ENCODE measurements at regions not wholly inside any gene's neighbourhood (a gene's known extent, or its start where the extent isn't known, plus 50 kb on each side); places are given as distances from the start of the nearest gene placed in this dataset.
"Not testable (repeated sequence)": the region's sequence is repeated elsewhere in the genome, so short reads cannot be mapped to it uniquely, and the experiment has no call there.

- DNase-seq, result no peak
Observed at GRCh38 chr14:62431496-62431895, 613.8 kb downstream of the KCNH5 start.

GRCh38 chr14:62432955-62433354 is 612.3 kb downstream of the KCNH5 start:
- DNase-seq, result no peak

- no peak for DNase-seq
Observed at GRCh38 chr14:62436261-62436660, 609.0 kb downstream of the KCNH5 start.

GRCh38 chr14:62439210-62439609 is 606.0 kb downstream of the KCNH5 start:
- no peak for DNase-seq

- DNase-seq, result peak; percentile 81
Observed at GRCh38 chr14:62443796-62444195, 601.5 kb downstream of the KCNH5 start.

DNA sequence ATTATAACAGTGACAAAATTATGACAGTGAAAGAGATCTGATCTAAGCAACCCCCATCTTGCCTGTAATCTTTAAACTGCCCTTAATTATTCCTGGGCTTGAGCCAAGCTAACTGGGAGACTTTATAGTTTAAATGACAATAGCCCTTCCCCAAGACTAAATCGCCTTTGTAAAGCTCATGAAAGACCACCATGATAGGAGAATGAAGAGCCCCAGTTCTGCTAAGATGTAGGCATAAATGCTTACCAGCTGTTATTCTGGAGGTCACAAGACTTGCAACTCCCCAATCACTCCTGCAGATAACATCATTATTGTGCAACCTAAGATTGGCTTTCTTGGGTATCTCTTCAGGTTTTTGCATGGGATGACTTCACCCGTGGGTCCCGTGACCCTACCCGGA is 599.7 kb downstream of the KCNH5 start:
- DNase-seq, result no peak

GRCh38 chr14:62451221-62451620 is 594.0 kb downstream of the KCNH5 start:
- no peak for DNase-seq

- DNase-seq, result no peak
Observed at GRCh38 chr14:62453226-62453625, 592.0 kb downstream of the KCNH5 start.

GRCh38 chr14:62455446-62455845 is 589.8 kb downstream of the KCNH5 start:
- DNase-seq, result peak; percentile 46

GRCh38 chr14:62462988-62463387 is 582.3 kb downstream of the KCNH5 start:
- DNase-seq, result no peak

GRCh38 chr14:62468946-62469345 is 576.3 kb downstream of the KCNH5 start:
- DNase-seq, result no peak

DNA sequence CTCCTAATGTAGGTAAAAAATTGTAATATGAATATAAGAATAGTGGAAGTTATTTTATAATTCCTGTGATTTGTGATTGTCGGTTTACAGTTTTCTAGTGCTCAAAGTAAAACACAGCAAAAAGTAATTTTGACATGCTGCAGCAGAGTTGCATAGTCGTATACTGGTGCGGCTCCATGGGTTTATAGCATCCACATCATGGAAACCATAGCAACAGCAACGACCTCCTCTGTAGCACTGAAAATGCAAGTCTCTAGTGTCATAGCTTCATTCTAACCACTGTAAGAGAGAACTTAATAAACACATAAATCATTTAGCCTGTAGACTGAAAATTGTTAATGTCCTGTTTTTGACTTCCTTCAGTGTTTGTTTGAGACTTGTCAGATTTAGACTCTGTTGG is 574.3 kb downstream of the KCNH5 start:
- DNase-seq, result no peak

- no peak for DNase-seq
Observed at GRCh38 chr14:62491146-62491545, 554.1 kb downstream of the KCNH5 start.

DNA sequence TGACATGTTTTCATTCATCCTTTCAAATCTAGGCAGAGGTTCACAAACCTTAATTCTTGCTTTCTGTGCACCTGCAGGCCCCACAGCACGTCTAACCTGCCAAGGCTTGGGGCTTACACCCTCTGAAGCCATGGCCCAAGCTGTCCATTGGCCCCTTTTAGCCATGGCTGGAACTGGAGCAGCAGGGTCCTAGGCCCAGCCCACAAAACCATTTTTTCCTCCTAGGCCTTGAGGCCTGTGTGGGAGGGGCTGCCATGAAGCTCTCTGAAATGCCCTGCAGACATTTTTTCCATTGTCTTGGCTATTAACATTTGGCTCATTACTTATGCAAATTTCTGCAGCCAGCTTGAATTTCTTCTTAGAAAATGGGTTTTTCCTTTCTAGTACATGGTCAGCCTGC is 547.5 kb downstream of the KCNH5 start:
- DNase-seq, result no peak

DNA sequence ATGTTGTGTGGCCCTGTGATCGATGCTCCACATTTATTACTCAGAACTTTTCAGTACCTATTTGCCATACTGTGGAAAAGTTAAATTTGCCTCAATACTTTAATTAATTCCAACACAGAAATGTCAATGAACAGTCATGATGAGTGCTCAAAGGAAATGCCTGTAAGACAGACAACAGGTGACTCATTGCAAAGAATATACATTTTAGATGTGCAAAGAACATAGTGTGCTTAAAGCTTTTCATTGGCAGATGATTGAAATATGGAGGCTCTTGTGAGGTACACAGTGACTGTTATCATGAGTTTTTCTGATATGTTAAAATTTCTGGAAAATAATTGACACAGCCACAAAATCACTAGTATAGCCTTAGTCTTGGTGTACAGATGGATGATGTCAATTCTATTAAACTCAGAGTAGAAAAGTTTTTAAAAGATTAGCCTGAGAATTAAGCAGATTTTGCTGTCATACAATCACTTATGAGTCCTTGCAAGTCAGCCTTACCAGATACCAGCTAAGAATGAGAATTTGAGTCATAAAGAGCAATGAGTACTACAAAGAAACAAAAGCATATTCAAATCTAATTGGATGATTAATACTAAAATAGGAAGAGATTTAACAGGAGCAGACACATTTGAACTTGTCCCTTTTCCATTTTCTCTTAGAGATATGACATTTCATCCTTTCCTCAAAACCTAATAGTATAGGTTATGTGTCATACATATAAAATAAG is 544.1 kb downstream of the KCNH5 start:
- DNase-seq, result no peak

DNA sequence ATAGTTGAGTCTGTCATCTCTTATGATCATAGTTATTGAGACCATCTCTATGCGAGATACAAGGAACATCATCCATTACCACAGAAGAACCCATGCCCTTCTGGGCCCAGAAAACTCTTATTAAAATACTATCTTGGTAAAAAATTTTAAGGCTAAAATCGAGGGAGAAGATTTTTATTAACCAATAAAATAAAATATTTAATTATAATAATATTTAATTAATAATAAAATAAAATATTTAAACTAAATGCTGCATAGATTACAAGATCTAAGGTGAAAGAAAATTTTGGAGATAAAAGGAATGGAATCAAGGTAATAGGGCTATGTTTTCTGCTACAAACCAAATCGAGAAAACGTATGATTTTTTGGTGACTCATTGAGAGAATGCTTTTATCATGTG is 540.2 kb downstream of the KCNH5 start:
- no peak for DNase-seq

DNA sequence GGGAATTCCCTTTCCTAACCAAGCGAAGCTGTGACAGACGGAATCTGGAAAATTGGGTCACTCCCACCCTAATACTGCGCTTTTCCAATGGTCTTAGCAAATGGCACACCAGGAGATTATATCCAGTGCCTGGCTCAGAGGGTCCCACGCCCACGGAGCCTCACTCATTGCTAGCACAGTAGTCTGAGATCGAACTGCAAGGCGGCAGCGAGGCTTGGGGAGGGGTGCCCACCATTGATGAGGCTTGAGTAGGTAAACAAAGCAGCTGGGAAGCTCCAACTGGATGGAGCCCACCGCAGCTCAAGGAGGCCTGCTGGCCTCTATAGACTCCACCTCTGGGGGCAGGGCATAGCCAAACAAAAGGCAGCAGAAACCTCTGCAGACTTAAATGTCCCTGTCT is 523.9 kb downstream of the KCNH5 start:
- not testable (repeated sequence) for DNase-seq

DNA sequence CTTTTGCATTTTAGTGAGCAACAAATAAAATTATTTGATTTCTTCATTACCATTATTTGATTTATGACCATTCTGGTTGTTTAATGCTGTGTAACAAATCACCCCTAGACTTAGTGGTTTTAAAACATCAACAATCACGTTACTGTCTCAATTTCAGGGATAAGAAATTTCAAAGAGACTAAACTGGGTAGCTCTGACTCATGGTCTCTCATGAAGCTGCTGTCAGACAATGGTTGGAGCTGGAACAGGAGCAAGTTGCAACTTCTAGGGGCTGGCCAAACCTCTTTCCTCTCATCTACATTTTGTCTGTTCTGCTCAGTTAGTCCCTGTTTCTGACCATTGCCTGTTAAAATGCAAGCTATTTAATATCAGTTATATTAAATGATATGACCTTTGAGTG is 517.0 kb downstream of the KCNH5 start:
- DNase-seq, result no peak

- no peak for DNase-seq
Observed at GRCh38 chr14:62532181-62532580, 513.1 kb downstream of the KCNH5 start.

DNA sequence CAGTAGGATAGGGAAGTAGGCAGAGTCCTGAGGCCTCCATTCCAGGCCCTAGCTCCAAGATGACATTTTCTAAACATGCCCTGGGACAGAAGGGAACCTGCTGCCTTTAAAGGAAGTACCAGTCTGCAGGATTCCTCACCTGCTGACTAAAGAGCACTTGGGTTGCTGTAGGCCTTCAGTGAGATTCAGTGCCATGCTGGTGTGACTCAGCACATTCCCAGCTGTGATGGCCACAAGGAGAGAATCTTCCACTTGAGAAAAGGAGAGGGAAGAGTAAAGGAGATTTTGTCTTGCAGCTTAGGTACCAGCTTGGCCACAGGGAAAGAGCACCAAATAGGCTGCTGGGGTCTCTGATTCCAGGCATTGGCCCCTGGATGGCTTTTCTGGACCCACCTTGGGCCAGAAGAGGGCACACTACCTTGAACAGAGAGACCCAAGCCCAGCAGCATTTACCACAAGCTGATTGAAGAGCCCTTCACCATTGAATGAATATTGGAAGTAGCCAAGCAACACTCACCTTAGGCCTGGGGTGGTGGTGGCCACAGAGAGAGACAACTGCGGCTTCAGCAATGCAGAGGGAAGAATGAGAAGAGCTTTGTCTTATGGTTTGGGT is 498.3 kb downstream of the KCNH5 start:
- DNase-seq, result no peak

DNA sequence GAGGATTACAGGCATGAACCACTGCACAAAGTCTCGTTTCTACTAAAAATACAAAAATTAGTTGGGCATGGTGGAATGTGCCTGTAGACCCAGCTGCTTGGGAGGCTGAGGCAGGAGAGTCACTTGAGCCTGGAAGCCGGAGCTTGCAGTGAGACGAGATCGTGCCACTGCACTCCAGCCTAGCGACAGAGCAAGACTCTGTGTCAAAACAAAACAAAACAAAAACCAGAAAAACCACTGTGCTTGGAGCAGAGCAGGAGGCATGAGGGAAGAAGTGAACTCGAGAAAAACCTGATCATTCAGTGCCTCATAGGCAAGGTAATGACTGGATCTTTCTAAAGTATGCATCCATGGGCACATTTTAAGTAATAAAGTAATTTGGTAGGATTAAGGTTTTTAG is 487.8 kb downstream of the KCNH5 start:
- DNase-seq, result no peak

DNA sequence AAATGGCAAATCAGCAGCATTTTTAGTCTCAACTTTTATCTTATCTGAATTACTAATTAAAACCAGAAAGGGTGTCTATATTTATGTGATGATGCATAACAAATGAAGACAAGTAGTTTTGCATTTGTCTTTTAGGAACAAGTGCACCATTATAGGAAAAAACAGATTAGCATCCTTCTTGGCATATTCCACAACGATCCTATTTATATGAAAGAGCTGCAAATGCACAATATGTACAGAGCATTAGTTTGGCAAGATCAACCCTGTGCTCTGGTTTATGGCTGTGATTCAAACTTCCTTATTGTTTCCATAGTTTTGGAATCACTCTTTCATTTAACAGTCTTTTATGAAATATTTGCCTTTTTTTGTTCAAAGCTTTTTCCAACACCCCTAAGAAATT is 486.8 kb downstream of the KCNH5 start:
- DNase-seq, result no peak

- no peak for DNase-seq
Observed at GRCh38 chr14:62585247-62585646, 460.0 kb downstream of the KCNH5 start.

GRCh38 chr14:62592877-62593276 is 452.4 kb downstream of the KCNH5 start:
- peak; percentile 5 for DNase-seq

- no peak for DNase-seq
Observed at GRCh38 chr14:62597143-62597542, 448.1 kb downstream of the KCNH5 start.

All from fibroblast of skin of back (primary cell).